ENCODE measurements at regions not wholly inside any gene's neighbourhood (a gene's known extent, or its start where the extent isn't known, plus 50 kb on each side); places are given as distances from the start of the nearest gene placed in this dataset.
"Not testable (repeated sequence)": the region's sequence is repeated elsewhere in the genome, so short reads cannot be mapped to it uniquely, and the experiment has no call there.

DNA sequence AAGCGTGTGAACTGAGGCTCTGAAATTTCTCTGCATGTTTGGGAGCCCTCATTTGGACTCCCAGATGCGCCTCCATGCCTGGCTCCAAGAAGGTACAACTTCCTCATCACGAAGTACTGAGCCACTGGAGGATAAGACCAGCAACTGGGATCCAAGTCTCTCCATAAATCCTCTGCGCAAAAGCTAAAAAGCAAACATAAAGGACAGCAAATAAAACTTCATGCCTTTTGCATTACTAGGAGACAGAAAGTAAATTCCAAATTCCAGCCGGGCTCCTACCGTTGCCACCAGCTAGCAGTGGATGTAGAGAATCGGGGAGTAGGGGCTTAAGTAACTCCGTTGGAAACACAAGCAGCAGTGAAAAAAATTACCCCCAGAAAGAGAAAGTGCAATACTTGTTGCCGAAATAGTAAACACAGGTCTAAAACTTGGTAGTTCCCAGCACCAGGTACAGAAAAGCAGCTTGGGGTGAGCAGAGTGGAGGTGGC is 477.1 kb upstream of the TENM3 start:
- DNase-seq = no peak

DNA sequence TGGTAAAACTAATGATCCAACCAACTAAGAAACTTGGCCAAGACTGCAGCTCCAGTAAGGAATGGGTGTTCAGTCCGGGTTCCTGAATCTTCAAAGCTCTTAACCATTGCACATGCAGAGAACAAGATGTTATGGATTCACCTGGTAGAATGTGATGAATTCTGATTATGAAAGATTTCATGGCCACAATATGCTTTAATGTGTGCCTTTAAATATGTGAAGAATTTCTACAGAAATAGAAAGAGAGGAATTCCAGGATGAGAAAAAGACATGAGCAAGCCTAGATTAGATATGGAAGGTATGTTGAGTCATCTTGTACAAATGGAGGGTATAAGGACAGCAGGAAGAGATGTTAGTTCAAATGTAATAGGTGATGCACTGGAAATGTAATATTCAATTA is 472.2 kb upstream of the TENM3 start:
- no peak for DNase-seq

DNA sequence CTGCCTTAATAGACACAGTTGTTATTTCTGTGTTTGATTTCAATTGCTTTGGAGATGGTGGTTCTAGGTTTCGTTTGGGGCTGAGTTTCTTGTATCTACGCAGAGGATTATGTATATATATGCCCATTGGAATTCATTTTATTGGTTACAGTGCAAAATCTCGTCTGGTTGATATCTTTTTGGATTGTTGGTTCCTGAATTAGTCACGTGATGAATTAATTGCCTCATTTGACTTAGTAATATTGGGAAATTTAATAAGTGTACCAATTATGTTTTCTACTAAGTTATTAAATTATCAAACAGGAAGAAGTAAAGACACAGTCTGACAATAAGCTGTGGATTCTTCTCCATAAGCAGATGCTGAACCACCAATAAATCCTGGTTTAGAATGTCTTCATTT is 467.9 kb upstream of the TENM3 start:
- no peak for DNase-seq

DNA sequence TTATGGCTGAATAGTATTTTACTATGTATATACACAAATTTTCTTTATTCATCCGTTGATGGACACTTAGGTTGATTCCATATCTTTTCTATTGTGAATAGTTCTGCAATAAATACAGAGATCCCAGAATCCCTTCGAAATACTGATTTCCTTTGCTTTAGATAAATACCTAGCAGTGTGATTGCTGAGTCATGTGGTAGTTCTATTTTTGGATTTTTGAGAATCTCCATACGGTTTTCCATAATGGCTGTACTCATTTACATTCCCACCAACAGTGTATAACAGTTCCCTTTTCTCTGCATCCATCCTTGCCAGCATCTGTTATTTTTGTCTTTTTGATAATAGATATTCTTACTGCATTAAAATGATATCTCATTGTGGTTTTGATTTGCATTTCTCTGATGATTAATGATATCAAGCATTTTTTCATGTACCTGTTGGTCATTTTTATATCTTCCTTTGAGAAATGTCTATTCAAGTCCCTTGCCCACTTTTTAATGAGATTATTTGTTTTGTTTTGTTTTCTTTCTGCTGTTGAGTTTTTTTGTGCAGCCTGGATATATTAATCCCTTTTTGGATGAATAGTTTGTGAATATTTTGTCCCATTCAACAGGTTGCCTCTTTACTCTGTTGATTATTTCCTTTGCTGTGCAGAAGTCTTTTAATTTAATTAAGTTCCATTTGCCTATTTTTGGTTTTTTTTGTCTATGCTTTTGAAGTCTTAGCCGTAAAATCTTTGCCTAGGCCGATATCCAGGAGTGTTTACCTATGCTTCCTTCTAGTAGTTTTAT is 466.7 kb upstream of the TENM3 start:
- DNase-seq = no peak

DNA sequence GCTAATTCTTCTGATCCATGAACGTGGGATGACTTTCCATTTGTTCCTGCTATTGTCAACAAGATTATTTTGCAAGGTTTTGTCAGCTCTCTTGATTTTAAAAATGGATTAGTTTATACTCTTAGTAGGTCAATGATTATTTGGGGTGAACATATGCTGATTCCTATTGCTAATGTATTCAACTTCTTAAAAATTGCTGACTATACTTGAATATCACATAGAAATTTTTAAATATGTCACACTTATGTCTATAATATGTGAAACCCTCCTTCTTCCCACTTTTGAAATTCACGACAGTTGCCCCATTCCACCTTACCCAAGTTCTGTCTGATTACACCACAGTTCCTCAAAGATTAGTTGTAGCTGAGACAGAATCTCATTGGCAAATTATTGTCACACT is 465.7 kb upstream of the TENM3 start:
- DNase-seq = no peak

DNA sequence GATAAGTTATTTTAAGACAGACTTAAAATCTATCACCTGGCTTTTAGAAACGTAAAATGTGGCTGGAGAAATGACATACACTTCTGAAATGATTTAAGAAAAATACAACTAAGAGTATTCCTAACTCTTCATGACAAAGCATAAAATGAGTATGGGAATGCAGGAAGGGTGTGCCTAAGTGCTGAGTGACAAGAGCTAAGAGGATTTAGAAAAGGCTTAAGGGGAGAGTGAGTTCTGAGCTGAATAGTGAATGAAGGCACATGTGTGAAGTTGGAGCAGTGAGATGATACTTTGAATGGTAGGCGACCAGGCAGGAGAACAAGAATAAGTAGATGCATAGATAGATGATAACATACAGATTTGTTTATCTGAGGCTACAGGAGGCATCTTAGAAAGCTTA is 458.3 kb upstream of the TENM3 start:
- no peak for DNase-seq

DNA sequence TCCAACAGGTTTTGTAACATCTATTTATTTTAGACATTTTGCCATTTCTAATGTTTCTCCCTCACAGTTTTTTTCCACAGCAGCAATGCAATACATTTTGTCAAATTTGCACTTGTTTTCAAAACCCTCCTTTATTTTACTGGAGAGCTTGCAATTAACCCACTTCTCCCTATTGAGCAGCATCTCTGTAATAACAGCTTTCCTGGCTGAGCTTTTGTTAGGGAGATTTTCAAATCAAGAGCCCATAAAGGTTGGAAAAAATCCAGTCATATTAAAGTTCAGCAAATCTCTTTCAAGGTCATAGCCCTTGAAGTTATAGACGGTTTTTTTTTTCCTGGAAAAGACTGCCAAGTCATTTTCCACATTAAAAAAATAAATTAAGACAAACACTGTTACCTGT is 450.6 kb upstream of the TENM3 start:
- DNase-seq = no peak

DNA sequence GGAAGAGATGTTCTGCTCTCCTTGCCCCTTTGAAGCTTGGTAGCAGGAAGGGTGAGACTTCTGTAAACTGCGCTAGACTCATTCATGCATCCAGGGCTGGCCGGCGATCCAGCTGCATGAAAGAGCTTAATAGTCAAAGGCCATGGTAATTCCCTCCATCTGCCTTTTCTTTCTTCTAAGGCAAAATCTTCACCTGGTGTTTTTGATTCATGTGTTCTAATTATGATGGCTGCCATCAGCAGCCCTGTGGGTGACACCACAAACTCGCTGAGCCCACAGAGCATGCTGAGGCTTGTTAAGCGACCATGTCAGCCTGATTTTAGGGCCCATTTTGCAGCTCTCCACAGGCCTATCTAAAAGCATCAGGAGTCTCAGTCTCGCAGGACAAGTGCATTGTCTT is 450.1 kb upstream of the TENM3 start:
- DNase-seq = no peak

DNA sequence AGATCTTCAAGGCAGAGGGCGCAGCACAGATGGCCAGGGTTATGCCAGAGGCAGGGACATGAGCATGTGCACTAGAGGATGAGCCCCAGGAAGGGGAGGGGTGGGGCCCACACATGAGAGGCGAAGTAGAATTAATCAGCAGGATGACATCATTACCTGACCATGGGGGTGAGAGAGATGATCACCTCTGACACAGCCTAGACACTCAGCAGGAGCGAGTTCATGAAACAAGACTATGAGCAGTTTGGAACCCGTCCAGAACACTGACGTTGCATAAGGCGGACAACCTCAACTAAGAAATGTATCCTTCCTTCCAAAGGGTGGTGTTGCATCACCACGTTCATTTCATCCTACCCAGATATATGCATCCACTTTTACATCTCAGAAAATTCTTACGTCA is 446.7 kb upstream of the TENM3 start:
- DNase-seq = no peak

DNA sequence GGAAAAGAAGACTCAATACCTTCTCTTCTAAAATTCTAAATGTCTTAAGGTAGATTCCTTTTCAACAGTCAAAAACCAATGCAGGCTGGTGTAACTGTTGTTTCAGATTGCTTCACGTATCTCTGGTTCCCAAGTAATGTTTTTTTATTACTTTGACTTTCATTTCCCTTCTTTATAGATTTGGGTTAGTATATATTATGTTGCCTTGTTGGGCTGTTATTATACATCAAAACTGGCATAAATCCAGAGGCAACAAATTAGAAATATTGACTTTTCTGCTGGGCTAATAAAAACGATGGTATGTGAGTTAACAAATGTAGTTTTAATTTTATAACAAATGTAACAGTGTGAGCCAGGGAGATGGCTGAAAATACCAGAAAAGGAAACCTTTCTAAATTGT is 444.7 kb upstream of the TENM3 start:
- DNase-seq = no peak

DNA sequence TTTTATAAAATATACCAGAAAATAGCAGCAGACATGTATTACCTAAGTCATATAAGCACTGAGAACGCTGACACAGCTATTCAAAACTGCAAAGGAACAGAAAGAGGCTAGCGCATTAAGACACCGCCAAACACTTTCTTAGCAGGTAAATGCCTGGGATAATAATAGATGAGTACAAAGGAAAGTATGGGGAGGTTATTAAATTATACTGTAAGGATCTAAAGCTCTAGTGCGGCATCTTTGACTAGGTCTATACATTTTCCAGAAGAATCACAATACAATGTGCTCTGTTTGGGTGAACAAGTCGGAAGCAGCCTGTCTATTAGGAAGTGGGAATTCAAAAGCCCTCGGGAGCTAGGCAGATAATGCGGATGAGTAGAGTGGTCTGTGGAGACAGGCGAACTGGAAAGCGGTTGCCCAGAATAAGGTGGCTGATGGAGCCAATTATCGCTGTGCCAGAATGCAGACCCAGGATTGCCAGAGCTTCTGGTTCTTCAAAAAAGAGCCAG is 443.6 kb upstream of the TENM3 start:
- no peak for DNase-seq

DNA sequence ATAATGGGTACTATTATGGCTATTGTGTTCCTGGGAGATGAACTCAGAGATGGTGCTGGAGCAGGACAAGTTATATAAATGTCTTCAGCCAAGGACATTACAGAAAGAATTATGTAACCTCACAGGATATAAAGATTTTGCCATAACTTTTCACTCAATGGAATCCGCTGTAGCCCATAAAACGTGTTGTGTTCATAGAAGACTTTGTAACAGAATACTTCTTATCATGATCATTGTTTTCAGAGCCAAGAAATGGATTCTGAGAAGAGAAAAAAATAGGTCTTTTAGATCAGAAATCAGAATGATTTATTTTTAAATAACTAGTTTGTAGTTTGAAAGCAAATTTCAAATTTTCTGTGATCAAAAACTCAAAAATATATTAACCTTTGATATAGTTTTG is 441.0 kb upstream of the TENM3 start:
- DNase-seq = no peak

DNA sequence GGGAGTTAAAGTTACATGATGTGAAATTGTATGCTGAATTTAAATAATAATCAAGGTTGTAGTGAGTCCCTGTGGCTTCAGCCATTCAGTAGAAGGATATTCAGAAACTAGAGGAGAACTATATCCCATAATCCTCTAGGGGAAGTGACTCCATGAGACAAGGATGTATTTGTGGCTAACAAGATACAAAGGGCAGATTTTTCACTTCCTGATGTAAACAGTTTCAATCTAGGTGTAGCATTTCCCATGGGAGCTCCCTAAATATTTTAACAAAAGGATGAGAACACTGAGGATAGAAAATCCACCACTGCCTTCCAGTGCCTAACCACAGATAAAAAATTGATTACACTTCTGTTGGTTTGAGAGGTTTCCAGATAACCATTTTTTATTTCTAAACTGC is 435.4 kb upstream of the TENM3 start:
- DNase-seq = no peak

DNA sequence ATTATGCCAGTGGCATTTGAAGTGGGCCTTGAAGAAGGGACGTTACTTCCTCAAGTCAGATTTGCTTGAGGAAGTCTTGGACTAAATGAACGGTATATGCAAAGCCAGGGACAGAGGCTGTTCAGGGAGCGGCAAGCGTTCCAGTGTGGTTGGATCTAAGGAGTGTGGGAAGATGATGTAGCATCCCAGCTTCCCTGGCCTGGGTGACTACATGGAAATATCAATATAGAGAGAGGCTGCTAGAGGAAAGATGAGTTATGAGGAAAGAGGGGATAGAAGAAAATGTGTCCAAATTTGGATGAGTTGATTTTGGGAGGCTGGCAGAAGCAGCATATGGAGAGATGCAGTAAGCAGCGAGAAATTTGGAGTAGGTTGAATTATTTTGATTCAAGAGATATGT is 432.5 kb upstream of the TENM3 start:
- no peak for DNase-seq

DNA sequence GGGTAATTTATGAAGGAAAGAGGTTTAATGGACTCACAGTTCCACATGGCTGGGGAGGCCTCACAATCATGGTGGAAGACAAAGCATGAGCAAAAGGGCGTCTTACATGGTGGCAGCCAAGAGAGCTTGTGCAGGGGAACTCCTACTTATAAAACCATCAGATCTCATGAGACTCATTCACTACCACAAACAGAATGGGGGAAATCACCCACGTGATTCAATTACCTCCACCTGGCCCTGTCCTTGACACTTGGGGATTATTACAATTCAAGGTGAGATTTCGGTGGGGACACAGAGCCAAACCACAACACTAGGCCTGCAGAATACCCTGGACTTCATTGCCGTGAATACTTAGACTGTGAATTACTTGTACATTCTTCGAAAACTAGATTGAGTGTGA is 431.7 kb upstream of the TENM3 start:
- DNase-seq = not testable (repeated sequence)

DNA sequence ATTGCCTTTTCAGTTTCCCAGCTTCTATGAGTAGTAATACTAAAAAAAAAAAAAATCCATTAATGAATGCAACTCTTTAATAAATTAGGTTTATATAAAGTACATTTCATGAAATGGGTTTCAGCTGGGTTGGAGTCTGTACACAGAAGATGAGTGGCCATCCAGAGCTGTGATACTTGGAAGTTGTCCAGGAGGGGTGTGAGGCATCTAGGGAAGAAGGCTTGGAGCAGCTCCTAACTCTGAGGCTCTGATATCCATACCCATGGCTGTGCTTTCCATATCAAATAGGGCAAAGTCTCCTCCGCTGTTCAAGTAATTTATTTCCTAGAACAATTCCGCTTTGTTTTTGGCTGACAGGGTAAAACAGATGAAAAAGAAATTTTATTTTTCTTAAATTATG is 423.3 kb upstream of the TENM3 start:
- no peak for DNase-seq

DNA sequence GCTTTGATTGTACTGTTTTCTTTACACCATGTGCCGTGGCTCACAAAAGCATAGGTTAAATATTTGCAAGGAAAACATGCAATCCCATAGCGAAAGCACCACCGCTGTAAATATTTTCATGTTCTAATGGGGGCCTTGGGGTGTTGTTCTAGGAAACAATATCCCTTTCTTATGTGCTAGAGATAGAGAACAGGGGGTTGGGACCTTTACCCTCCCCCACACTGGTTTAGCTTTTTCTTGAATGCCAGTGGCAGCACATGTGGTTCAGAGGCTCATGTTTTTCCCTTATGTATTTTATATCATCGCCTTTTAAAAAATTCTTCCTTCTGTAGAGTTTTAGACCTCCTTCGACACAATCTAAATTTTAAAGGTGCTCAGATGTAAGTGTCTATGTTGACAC is 422.6 kb upstream of the TENM3 start:
- DNase-seq = no peak

DNA sequence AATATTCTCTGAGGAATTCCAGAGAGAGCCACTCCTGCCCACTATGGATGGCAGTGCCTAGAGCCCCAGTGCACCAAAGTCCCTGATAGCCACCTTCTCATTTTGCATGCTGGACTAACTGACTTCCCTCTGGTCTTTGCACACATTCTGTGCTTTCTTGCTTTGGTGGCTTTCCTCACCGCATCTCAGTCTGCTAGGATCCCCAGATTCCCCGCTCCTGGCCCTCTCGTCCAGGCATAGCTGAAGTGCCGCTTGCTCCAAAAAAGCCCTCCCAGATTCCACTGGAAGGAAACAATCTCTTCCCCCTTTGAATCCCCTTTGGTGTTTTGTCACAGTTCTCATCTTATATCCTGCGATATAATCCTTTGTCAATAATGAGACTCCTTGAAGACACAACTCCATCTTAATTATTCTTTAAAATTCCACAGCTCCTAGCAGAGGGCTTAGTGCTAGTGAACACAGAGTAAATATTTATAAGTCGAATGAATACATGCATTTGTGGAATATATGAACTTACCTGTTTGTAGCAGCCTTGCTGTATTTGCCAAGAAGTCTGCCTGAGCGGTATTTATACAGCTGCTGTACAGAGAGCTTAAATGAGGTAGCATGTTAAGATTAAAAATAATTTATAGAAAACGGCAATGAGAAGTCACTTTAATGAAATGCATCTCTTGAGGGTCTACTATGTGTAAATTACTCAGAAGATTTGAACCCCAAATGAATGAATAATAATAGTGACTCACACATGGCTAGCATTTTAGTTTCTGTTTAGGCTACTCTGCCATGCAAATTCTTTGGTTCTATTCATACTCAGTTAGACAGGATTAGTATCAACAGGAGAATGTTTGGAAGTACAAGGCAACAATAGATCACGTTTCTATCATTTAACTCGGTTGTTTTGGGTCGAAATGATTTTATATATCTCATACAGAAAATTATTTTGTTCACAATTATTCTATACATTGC is 421.9 kb upstream of the TENM3 start:
- DNase-seq = no peak

DNA sequence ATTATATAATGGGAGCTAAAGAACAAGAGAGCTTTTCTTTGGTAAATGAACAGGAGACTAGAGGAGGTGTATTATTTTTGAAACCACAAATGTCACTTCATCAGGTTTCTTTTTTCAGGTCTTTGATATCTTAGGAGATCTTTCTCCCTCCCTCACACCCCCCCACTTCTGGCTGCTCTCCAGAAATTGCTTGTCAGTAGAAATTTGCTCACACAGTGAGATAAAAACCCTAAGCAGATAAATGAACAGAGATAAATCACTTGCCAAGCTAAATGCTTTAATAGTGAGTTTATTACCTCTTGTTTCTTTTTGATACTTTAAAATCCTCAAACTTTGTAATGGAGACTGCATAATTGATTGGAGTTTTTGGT is 421.2 kb upstream of the TENM3 start:
- no peak for DNase-seq

DNA sequence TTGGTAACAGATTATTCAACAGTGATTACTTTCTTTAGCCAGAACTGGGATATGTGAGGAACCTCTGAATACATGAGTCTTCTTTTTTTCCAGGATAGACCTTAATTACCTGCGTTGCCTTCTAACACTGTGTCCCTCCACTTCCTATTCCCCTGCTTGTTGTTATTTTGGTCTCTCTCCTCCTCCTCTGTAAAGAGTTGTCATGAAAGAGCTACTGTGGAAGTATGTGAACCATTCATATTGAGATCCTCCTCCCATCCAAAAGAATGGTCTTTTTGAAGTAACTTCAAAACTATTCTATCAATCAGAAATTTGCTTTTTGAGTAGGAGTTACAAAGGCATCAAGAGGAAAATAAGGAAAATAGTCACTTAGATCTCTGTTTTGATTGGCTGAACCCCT is 420.0 kb upstream of the TENM3 start:
- no peak for DNase-seq

DNA sequence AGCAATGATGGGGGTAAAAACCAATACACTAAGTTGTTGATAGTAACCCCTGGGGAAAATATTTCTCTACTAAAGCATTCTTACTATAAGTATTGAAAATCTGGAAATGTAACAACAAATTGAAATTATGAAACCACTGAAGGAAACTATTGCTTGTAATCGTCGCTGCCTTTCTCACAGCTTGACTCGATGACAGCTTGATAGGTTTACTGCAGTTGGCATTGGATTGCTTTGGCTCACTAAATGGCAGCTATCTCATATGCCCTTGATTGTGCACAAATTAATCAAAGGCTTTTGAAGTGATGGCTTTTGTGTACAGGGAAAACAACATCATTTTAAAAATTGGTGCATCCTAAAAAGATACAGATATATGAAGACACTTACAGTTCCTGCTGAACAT is 419.6 kb upstream of the TENM3 start:
- no peak for DNase-seq

DNA sequence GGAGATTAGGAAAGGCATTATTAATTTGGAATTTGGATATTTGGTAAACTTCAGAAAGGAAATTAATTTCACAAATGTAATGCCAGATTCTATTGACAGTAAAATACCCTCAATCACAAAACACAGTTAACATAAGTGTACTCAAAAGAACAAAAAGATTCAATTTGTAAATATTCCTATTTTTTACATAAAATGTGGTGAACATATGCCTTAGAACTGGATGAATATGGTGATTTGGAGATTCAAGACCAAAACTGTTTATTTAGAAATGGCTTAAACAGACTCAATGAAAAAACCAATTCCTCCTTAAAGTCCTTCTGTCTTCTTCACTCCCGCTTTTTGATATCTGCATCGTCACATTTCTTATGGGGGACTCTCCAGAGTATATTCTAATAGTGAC is 417.6 kb upstream of the TENM3 start:
- no peak for DNase-seq

DNA sequence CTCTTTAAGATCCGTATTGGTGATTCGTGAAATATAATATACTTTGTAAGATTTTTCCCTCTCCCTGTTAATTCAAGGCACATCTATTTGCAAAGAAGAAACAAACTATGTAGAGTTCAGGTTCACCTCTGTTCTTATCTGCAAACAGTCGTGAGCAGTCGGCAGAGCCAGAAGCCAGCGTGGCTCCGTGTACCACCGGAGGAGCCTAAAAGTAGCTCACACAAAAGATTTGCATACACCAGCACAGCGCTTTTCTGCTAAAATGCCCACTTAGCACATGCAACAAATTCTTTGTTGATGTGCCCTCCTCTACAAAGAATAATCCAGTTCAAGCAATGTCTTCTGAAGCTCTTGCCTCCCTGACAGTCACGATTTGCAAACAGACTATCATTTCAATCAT is 416.0 kb upstream of the TENM3 start:
- DNase-seq = no peak

DNA sequence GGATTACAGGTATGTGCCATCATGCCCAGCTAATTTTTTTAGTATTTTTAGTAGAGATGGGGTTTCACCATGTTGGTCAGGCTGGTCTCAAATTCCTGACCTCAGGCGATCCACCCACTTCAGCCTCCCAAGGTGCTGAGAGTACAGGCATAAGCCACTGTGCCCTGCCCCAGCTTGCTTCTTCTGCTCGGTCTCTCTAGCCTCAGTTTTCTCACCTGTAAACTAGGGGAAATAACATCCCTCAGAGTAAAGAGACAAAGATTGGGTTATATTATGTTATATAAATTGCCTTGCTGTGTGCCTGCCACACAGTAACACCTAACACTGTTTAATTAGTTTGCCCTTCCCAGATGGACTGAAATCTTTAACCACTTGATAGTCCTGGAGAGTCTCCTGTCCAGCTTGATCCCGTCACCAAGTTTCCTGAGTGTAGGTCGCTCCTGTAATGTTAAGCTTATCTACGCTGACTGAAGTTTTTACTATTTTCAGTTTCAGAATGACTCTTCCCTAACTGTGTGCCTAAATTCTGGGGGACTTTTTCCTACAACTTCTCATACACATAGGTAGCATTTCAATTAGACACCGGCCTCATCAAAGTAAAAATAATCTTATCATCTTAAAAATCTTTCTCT is 412.7 kb upstream of the TENM3 start:
- DNase-seq = no peak

All from CD4-positive, alpha-beta T cell treated with Interleukin-10 for 1 hour (primary cell).